ENCODE measurements at regions not wholly inside any gene's neighbourhood (a gene's known extent, or its start where the extent isn't known, plus 50 kb on each side); places are given as distances from the start of the nearest gene placed in this dataset.
"Not testable (repeated sequence)": the region's sequence is repeated elsewhere in the genome, so short reads cannot be mapped to it uniquely, and the experiment has no call there.

GRCh38 chr20:48493331-48493730 lies 334.5 kb downstream of the PREX1 start:
- not testable (repeated sequence) for H3K27me3 ChIP-seq (replicated peaks); H3K4me3 ChIP-seq; H3K27ac ChIP-seq; H3K36me3 ChIP-seq; H3K9me3 ChIP-seq (replicated peaks); DNase-seq (ENCODE audit: low read depth in 1 of 2, low spot score in 2 of 2); H3K4me1 ChIP-seq (replicated peaks)

DNA sequence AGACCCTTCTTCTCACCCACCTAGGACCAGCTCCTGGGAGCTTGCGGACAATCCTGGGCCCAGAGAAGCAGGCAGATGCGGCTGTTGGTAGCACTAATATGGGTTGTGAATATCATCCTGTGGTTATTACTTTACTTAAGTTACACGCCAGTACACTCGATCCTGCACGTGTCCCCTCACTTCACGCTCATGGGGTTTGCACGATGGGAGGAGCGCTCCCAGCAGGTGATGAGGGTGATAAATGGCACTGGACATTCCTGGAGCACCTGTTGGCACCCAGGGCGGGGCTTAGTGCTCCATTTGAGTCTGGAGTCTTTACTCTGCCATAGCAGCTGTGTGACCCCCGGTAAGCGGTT lies 335.1 kb downstream of the PREX1 start:
- no peak overlapping the region for H3K4me3 ChIP-seq
- no peaks in the 10 kb centered on the region; the same call in 1 of the 2 replicates for H3K27me3 ChIP-seq (replicated peaks)
- no peaks in the 10 kb centered on the region for H3K4me1 ChIP-seq (replicated peaks)
- DNase-seq (ENCODE audit: low read depth in 1 of 2, low spot score in 2 of 2): no peak
- H3K9me3 ChIP-seq (replicated peaks): no peaks in the 10 kb centered on the region
- no peak overlapping the region for H3K27ac ChIP-seq
- H3K36me3 ChIP-seq: no peaks in the 10 kb centered on the region

DNA sequence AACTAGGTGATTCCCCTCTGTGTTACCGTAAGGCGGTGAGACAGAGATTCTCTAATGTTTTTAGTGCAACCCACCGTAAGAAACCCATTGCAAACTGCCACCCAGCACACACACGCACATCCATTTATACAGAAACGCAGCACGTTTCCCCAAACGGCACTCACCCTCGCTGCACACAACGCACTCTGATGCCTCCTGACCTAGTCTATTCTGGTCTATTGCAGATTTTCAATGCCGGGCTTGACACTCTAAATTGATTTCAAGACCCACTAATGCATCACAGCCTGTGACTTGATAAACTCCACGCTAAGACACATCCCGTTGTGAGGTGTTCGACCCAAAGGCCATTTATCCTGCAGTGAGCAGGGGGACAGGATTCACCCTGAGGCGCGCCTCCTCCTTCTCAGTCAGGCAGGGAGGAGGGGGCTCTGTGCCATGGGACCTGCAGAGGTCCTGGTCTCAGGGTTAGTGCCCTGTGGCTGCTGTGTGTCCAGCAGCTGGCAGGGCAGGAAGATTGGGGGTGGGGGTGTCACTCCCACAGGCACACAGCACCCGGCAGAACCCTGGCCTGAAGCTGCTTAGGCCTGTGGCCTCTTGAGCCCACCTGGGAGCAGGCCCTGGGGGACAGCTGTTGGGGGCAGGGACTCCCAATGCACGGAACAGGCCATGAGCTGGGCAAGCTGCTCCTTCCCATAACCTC lies 335.6 kb downstream of the PREX1 start:
- Histone ChIP-seq H3K27me3 (replicated peaks) (peaks cover 5% of the 10 kb centered on the region; the same call in 1 of the 2 replicates), H3K36me3 (no peaks in the 10 kb centered on the region), H3K4me1 (replicated peaks) (no peaks in the 10 kb centered on the region), H3K27ac (no peak overlapping the region), H3K4me3 (no peak overlapping the region), H3K9me3 (replicated peaks) (no peaks in the 10 kb centered on the region)
- DNase-seq (ENCODE audit: low read depth in 1 of 2, low spot score in 2 of 2): no peak

DNA sequence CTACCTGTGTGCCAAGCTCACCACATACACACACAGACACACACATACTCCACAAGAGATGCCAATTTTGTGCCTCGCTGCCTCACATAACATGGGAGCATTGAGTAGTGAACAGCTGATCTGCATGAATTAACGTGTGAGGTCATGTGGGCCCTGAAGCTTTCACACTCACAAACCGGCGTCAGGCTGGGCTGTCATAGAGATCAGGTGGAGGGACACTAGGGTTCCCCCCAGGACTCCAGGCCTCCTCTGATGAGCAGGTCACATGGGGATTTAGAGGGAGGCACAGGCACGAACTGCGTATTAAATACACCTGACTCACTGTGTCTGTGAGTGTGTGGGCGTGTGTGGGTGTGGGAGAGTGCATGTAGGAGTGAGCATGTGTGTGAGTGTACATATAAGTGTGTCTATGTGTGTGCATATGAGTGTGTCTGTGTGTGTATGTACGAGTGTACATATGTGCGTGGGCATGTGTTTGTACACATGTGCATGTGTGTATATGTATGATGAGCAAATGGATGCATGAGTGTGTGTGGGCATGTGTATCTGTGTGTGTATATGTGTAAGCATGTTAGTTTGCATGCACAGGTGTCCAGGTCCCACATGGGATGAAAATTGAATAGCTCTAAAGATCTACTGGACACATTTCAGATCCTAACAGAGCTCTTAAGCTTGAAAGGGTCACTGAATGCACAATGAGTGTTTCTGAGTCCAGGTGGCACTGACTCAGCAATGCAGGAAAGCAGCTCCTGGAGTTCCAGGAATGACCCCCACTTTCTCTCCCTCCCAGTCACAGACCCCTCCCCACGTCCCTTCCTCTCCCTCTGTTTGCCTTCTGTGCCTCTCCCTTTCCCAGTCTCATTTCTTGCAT lies 336.6 kb downstream of the PREX1 start:
- no peak overlapping the region for H3K27ac ChIP-seq
- DNase-seq (ENCODE audit: low read depth in 1 of 2, low spot score in 2 of 2): no peak
- H3K36me3 ChIP-seq: no peaks in the 10 kb centered on the region
- peaks cover 5% of the 10 kb centered on the region; the same call in 1 of the 2 replicates for H3K27me3 ChIP-seq (replicated peaks)
- H3K9me3 ChIP-seq (replicated peaks): no peaks in the 10 kb centered on the region
- no peaks in the 10 kb centered on the region for H3K4me1 ChIP-seq (replicated peaks)
- H3K4me3 ChIP-seq: no peak overlapping the region

DNA sequence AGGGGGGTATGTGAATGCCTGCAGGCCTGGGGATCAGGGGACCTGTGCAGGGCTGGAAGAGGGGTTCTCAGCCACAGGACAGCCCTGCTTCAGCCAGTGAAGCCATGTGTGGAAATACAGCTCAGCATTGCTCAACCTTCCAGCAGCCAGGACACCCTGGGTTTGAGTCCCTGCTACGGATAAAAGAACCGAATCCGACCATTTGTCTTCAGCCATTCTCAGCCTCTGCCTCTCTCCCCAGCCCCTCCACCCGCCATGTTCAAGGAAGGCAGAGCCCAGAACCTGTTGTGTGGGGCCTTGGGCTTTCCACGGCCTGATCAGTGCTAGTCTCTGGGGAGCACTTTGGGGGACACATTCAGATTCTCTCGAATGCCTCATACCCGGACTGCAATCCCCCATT lies 337.5 kb downstream of the PREX1 start:
- not testable (repeated sequence) for DNase-seq (ENCODE audit: low read depth in 1 of 2, low spot score in 2 of 2); H3K4me3 ChIP-seq; H3K27me3 ChIP-seq (replicated peaks); H3K9me3 ChIP-seq (replicated peaks); H3K27ac ChIP-seq; H3K36me3 ChIP-seq; H3K4me1 ChIP-seq (replicated peaks)

DNA sequence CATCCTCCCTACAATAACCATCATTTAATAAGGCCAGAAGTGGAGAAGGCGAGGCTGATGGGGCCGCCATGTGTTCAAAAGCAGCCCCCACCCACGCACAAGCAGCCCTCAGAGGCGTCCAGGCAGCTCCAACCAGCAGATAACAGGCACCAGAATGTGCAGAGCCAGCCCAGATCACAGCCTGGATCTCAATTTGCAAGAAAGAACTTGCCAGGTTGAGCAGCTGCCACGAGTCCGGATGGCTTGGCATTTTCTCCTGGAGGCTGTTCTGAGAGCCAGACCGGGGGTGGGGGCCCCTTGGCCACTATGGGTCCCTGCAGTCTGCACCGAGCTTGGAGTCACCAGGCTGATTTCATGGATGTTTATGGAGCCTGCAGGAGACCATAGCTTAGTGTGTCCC lies 338.1 kb downstream of the PREX1 start:
- Histone ChIP-seq H3K36me3 (no peaks in the 10 kb centered on the region), H3K9me3 (replicated peaks) (no peaks in the 10 kb centered on the region), H3K27me3 (replicated peaks) (peaks cover 5% of the 10 kb centered on the region; the same call in 1 of the 2 replicates), H3K27ac (no peak overlapping the region), H3K4me1 (replicated peaks) (no peaks in the 10 kb centered on the region), H3K4me3 (no peak overlapping the region)
- DNase-seq (ENCODE audit: low read depth in 1 of 2, low spot score in 2 of 2): no peak

DNA sequence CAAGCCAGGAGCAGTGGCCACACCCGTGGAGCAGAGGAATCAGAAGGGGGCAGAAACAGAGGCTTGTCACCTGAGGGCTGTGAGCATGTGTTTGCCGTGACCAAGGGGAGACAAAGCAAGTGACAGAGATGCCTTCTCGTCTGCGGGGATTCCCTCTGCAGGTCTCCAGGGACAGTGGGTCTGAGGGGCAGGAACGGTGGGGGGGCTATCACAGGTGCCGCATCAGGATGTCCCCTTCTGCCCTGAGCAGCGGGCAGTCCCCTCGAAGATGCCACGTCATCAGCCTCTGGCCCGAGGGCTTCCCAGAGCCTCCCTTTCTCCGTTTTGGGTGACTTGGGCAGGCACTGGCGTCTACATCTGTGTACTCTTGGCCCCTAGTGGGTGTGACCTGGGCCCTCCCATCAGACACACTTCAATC lies 338.7 kb downstream of the PREX1 start:
- Histone ChIP-seq H3K4me1 (replicated peaks) (no peaks in the 10 kb centered on the region), H3K27ac (no peak overlapping the region), H3K36me3 (no peaks in the 10 kb centered on the region), H3K4me3 (no peak overlapping the region), H3K9me3 (replicated peaks) (no peaks in the 10 kb centered on the region), H3K27me3 (replicated peaks) (peaks cover 5% of the 10 kb centered on the region; the same call in 1 of the 2 replicates)
- no peak for DNase-seq (ENCODE audit: low read depth in 1 of 2, low spot score in 2 of 2)

DNA sequence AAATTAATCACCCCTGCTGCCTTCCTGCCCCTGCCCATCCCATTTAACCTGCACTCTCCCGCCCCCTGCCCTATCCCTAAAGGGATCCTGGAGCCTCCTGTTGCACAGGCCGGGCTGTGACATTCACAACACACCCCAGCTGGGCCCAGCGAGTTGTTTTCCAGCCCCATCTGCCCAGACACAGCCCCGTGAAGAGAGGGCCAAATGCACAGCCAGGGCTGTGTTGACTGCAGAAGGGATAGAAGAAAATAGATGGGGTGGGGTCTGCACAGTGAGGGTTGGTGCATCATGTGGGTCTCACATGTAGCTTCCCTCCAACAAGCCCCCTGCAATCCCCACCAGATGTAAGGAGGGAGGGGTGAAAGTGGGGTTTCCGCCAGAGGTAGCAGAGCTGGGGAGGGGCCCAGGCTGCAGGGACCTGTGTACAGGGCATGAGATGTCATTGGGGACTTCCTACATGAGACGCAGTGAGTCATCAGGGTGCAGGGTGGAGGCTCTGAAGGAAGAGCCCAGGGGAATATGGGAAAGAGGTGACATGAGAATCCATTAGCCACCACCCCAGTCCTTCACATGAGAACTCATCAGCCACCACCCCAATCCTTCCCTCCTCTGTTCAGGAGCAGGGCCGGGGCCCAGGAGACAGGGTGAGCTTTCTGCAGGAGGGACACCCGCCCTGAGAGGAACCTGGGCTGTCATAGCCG lies 339.3 kb downstream of the PREX1 start:
- H3K4me1 ChIP-seq (replicated peaks); H3K9me3 ChIP-seq (replicated peaks); H3K36me3 ChIP-seq; H3K27me3 ChIP-seq (replicated peaks); H3K4me3 ChIP-seq; DNase-seq (ENCODE audit: low read depth in 1 of 2, low spot score in 2 of 2); H3K27ac ChIP-seq: not testable (repeated sequence)

DNA sequence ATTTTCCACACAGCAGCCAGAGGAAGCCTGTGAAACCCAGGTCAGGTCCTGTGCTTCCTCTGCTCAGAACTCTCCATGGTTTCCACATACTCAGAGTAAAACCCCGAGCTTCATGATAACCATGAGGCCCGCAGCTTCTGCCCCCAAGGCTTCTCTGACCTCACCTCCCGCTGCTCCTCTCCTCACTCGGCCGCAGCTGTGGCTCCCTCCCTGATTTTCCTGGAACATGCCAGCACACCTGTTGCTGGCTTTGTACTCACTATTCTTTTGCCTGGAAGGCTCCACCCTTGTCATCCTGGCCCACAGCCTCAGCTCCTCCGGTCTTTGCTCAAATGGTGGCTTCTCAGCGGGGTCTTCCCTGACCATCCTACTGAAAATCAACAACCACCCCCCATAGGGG lies 341.7 kb downstream of the PREX1 start:
- no peak for DNase-seq (ENCODE audit: low read depth in 1 of 2, low spot score in 2 of 2)
- H3K27me3 ChIP-seq (replicated peaks): peaks cover 24% of the 10 kb centered on the region
- H3K9me3 ChIP-seq (replicated peaks): no peaks in the 10 kb centered on the region
- no peaks in the 10 kb centered on the region for H3K36me3 ChIP-seq
- H3K4me1 ChIP-seq (replicated peaks): no peaks in the 10 kb centered on the region
- no peak overlapping the region for H3K27ac ChIP-seq
- no peak overlapping the region for H3K4me3 ChIP-seq

DNA sequence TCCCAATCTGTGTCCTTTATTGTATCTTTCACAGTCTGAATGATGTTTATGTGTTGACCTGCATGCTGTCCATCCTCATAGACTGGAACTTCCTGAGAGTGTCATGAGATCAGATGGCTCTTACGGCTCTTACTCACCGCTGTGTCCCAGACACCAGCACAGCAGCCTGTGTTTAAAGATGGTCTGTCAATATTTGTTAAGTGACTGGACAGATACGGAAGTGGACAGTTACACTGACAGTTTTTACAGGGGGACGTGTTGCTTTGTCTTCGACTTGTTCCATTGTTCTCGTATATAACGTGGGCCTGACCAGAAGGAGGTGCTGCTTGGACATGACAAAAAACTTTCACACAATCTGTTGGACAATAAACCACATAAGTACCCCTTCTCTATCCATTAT lies 342.6 kb downstream of the PREX1 start:
- H3K4me3 ChIP-seq; H3K27ac ChIP-seq; H3K4me1 ChIP-seq (replicated peaks); H3K36me3 ChIP-seq; DNase-seq (ENCODE audit: low read depth in 1 of 2, low spot score in 2 of 2); H3K9me3 ChIP-seq (replicated peaks): not testable (repeated sequence)
- H3K27me3 ChIP-seq (replicated peaks): peaks cover 31% of the 10 kb centered on the region

DNA sequence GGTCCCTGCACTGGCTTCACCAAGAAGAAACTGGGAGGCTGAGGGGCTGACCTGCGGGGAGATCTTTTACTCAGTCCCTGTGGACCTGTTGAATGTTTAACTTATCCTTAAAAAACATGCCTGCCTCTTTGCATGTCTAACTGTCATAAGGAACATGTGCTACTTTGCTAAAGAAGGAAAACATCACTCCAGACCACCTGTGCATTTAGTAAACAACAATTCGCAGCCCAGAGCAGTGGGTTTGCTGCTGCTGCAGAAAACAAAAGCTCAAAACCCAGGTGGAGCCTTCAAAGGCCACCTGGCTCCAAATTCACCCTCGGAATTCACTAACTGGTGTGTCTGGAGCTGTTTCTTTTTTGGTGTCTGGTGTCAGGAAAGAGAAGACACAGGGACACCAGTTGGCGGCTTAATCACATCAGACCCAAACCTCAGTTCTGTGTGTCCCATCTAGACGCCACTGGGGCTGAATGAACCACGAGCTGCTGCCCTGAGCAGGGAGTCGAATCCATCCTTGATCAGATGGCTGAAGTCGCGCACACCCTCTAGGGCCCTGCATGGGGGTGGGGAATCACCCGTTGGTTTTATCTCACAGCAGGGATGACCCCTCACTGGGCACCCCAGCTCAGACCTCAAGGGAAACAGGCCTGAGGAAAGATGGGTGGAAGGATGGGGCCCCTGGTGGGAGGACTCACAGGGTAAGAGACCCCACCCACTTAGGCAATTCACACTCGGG lies 344.3 kb downstream of the PREX1 start:
- no peaks in the 10 kb centered on the region for H3K4me1 ChIP-seq (replicated peaks)
- DNase-seq (ENCODE audit: low read depth in 1 of 2, low spot score in 2 of 2): no peak
- H3K9me3 ChIP-seq (replicated peaks): no peaks in the 10 kb centered on the region
- H3K27me3 ChIP-seq (replicated peaks): peaks cover 48% of the 10 kb centered on the region
- no peak overlapping the region for H3K4me3 ChIP-seq
- no peaks in the 10 kb centered on the region for H3K36me3 ChIP-seq
- H3K27ac ChIP-seq: no peak overlapping the region

DNA sequence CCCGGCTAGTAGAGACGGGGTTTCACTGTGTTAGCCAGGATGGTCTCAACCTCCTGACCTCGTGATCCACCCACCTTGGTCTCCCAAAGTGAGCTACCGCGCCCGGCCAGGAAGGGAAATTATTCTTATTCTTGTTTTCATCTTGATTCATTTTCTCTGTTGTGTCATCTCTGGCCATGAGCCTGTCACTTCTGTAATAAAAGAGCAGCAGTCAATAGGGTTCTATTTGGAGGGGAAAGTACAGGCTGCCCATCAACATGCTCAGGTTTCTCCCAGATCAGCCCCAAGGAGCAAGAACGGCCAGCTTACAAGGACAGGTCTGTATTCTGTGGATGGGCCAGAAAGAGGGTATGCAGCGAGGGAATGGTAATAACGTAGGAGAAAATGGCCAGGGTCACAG lies 345.0 kb downstream of the PREX1 start:
- no peak overlapping the region for H3K27ac ChIP-seq
- no peak overlapping the region for H3K4me3 ChIP-seq
- H3K27me3 ChIP-seq (replicated peaks): peaks cover 54% of the 10 kb centered on the region

GRCh38 chr20:48480216-48480772 lies 347.5 kb downstream of the PREX1 start:
- Histone ChIP-seq H3K27ac (no peak overlapping the region), H3K4me3 (no peak overlapping the region), H3K4me1 (replicated peaks) (no peaks in the 10 kb centered on the region), H3K27me3 (replicated peaks) (peaks cover 59% of the 10 kb centered on the region), H3K9me3 (replicated peaks) (no peaks in the 10 kb centered on the region), H3K36me3 (no peaks in the 10 kb centered on the region)
- DNase-seq (ENCODE audit: low read depth in 1 of 2, low spot score in 2 of 2): no peak

More for the DNA sequence above, 345.0 kb downstream of the PREX1 start:
- Histone ChIP-seq H3K9me3 (replicated peaks) (no peaks in the 10 kb centered on the region), H3K36me3 (no peaks in the 10 kb centered on the region), H3K4me1 (replicated peaks) (no peaks in the 10 kb centered on the region)
- DNase-seq (ENCODE audit: low read depth in 1 of 2, low spot score in 2 of 2): no peak

Data from SJSA1 (cell line).